ENCODE measurements at regions not wholly inside any gene's neighbourhood (a gene's known extent, or its start where the extent isn't known, plus 50 kb on each side); places are given as distances from the start of the nearest gene placed in this dataset.

DNA sequence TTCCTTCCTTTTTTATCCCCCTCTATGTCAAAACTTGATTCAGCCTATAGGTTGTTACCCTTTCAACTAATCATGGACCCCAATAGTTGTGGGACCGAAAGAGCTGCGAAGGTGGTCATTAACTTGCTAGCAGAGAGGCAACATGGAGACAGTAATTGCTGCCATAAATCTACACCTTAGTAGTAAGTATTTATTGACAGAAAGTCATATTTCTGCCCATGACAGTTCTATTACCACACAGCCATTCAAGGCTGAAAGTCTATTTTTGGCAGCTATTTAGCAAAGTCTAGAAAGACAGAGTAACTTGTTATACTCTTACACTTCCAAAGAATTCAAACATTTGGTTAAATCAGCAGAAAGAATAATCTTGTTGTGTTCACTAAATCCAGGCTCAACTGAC lies 236.2 kb downstream of the PRELID2 start:
- TF ChIP-seq, protein P1, sequence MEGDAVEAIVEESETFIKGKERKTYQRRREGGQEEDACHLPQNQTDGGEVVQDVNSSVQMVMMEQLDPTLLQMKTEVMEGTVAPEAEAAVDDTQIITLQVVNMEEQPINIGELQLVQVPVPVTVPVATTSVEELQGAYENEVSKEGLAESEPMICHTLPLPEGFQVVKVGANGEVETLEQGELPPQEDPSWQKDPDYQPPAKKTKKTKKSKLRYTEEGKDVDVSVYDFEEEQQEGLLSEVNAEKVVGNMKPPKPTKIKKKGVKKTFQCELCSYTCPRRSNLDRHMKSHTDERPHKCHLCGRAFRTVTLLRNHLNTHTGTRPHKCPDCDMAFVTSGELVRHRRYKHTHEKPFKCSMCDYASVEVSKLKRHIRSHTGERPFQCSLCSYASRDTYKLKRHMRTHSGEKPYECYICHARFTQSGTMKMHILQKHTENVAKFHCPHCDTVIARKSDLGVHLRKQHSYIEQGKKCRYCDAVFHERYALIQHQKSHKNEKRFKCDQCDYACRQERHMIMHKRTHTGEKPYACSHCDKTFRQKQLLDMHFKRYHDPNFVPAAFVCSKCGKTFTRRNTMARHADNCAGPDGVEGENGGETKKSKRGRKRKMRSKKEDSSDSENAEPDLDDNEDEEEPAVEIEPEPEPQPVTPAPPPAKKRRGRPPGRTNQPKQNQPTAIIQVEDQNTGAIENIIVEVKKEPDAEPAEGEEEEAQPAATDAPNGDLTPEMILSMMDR (optimal IDR thresholded peaks at IDR 0.05 in 1 of 3, IDR thresholded peaks at IDR 0.05 in 1 of 3, conservative IDR thresholded peaks at IDR 0.05 in 1 of 3; ENCODE audit: extremely low read depth in 1 of 3, insufficient read depth in 2 of 3, low read length in 3 of 3) = no peak
- no peak for TF ChIP-seq EZH2 (IDR thresholded peaks at IDR 0.05; ENCODE audit: low read length)

All from keratinocyte (primary cell).